AG10803 (cell line): ENCODE measurements at regions not wholly inside any gene's neighbourhood (a gene's known extent, or its start where the extent isn't known, plus 50 kb on each side); places are given as distances from the start of the nearest gene placed in this dataset.

ENCODE experiments used
- DNase-seq: peaks from one replicate; pipeline ENCODE4 v3.0.0; 2010; ENCODE audit warnings: low read depth
- H3K4me3 ChIP-seq: 2 replicates; pipeline ENCODE4 v1.5.1; 2011; ENCODE audit warnings: mild to moderate bottlenecking, low read length, control low read depth
- CTCF ChIP-seq: conservative IDR thresholded peaks from 2 replicates; pipeline ENCODE4 v1.5.1; 2011; ENCODE audit warnings: mild to moderate bottlenecking, low read length, control low read depth, inconsistent platforms

DNA sequence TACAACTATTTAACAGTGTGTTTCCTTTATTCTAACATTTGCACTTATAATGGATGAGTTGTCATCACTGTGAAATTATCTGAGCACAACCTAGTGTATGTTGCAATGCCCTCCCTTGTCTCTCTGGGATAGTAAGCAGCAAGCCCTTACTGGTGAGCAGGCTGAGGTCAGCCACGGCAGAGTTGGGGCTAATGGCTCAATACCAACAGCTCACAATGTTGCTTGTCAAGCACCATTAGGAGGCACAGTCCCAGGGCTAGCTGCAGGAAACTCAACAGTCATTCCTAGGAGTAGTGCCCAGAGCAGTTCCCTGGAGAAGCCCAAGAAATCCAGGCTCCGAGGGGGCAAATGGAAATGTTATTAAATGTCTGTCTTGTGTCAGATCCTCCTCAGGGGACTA lies 858.4 kb downstream of the GRID1 start:
- no peak for TF ChIP-seq CTCF
- no peak overlapping the region for H3K4me3 ChIP-seq
- DNase-seq = no peak

DNA sequence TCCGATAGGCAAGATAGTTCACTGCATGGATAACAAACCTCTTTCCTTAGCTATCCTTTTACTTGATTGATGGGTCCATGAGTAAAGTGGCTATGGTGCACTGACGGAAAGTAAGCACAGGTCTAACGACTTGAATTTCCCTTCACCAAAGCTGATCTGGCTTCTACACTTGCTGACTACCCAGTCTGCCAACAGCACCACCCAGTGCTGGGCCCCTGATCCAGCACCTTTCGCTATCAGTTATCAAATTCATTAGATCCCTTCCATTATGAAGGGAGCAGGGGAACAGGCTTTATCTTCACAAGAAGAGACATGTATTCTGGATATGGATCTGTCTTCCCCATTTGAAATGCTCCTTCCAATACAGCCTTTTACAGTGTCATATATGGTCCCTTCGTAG lies 855.9 kb downstream of the GRID1 start:
- no peak for DNase-seq
- H3K4me3 ChIP-seq = no peak overlapping the region
- TF ChIP-seq CTCF = no peak

- no peak overlapping the region for H3K4me3 ChIP-seq
- TF ChIP-seq CTCF = no peak
These were observed 853.2 kb downstream of the GRID1 start for GRCh38 chr10:85513436-85513835.

DNA sequence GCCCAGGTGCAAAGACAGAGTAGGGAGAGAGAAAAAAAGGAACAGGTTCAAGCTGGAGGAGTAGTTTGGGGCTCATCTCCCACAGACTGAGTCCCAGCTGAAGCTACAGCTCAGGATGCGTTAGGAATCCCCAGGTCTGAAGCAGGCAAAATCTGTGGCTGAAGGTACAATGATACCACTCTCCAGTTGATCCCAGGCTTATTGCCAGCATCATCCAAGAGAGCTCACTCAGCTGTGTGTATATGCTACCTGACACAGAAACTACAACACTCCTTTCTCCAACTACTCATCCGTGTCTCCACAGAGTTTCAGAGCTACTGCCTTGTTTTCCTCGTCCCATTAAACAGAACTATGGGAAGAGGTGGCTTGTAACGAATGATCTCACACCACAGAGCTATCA lies 851.3 kb downstream of the GRID1 start:
- DNase-seq = no peak
- no peak overlapping the region for H3K4me3 ChIP-seq
- TF ChIP-seq CTCF = no peak

More at GRCh38 chr10:85513436-85513835, 853.2 kb downstream of the GRID1 start:
- DNase-seq = no peak

DNA sequence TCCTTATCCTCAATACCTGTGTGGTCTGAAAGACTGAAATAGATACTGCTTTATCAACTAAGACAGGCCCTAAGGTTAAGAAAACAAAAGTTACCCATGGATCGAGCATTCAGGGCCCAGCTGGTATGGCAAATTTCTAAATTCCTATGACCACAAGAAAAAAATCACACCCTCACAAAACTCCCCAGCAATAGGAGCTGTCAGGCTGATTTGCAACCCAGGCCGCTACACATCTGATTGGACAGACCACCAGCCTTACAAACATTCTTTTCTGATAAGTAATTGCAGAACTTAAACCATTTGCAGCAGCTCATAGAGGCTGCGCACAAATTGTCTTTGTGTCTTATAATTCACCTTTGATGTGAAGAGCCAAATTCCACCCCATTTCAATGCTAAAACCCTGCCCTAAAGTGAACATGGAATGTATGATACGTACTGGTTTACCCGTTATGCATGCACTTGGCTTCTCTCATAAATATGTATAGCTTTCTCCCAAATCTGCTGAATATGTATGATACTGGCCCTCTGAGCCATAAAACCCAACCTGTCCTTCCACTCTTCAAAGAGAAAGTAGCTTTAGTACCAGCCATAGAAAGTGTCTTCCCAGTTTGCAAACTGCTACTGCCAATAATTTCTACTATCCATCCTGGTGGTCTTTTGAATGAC lies 842.5 kb downstream of the GRID1 start:
- no peak for DNase-seq
- TF ChIP-seq CTCF = no peak
- no peak overlapping the region for H3K4me3 ChIP-seq

GRCh38 chr10:85527616-85528317 lies 838.8 kb downstream of the GRID1 start:
- DNase-seq = no peak
- TF ChIP-seq CTCF = no peak
- no peak overlapping the region for H3K4me3 ChIP-seq

DNA sequence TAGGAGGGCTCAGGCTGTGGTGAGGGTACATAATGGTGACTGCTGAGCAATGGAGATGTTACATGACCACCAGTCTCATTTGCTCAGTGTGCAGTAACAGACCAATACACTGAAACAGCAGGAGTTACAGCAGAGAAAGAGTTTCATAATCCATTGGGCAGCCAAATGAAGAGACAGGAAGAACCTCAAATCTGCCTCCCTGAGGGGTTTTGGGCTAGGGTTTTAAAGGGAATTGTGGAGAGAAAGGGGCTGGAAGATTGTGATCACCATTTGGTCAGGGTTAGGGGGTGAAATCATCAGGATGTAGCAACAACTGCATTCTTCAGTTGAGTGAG lies 838.3 kb downstream of the GRID1 start:
- no peak overlapping the region for H3K4me3 ChIP-seq
- DNase-seq = no peak
- no peak for TF ChIP-seq CTCF
